ENCODE measurements at regions not wholly inside any gene's neighbourhood (a gene's known extent, or its start where the extent isn't known, plus 50 kb on each side); places are given as distances from the start of the nearest gene placed in this dataset.
"Not testable (repeated sequence)": the region's sequence is repeated elsewhere in the genome, so short reads cannot be mapped to it uniquely, and the experiment has no call there.

- Histone ChIP-seq H3K4me3 (no peak overlapping the region), H3K9me3 (no peaks in the 10 kb centered on the region), H3K27ac (no peak overlapping the region), H3K4me1 (replicated peaks) (no peaks in the 10 kb centered on the region), H3K27me3 (replicated peaks; ENCODE audit: insufficient read depth) (no peaks in the 10 kb centered on the region), H3K36me3 (no peaks in the 10 kb centered on the region)
- no peak for DNase-seq (ENCODE audit: low spot score)
- intact Hi-C loops (cut with DNase I): no loop called here
- no peak for TF ChIP-seq POLR2A (IDR thresholded peaks at IDR 0.05)
Measured at GRCh38 chr6:164346631-164347030, 932.1 kb downstream of the QKI start.

- H3K9me3 ChIP-seq: no peaks in the 10 kb centered on the region
- TF ChIP-seq POLR2A (IDR thresholded peaks at IDR 0.05): no peak
- no peak overlapping the region for H3K4me3 ChIP-seq
- H3K27ac ChIP-seq: no peak overlapping the region
- WGBS: 77% methylated on average over 8 of the region's 8 CpGs
- H3K27me3 ChIP-seq (replicated peaks; ENCODE audit: insufficient read depth): no peaks in the 10 kb centered on the region
- intact Hi-C loops (cut with DNase I): no loop called here
- H3K4me1 ChIP-seq (replicated peaks): no peaks in the 10 kb centered on the region
- H3K36me3 ChIP-seq: no peaks in the 10 kb centered on the region
- DNase-seq (ENCODE audit: low spot score): no peak
Measured at GRCh38 chr6:164345806-164346496, 931.4 kb downstream of the QKI start.

DNA sequence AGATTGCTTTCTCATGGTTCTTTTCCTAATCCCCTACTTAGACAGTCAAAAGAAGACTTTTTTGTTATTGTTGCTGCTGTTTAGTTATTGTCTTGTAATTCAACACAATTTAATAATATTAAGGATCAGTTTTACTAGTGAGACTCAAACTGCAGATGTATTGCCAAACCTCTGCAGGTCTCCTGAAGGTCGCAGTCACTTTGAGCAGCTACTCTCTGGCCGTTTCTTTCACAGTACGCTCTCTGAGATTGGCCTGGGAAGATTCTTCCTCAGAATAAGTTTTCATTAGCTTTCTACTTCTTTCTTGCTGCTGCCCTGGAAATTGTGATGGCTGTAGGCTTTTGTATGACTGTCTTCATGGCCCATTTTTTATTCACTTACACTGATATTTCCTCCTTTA, 930.8 kb downstream of the QKI start:
- intact Hi-C loops (cut with DNase I): no loop called here
- Histone ChIP-seq H3K4me1 (replicated peaks) (no peaks in the 10 kb centered on the region), H3K27me3 (replicated peaks; ENCODE audit: insufficient read depth) (no peaks in the 10 kb centered on the region), H3K27ac (no peak overlapping the region), H3K4me3 (no peak overlapping the region), H3K9me3 (no peaks in the 10 kb centered on the region), H3K36me3 (no peaks in the 10 kb centered on the region)
- WGBS: 82% methylated on average over 3 of the region's 3 CpGs
- TF ChIP-seq POLR2A (IDR thresholded peaks at IDR 0.05): no peak
- no peak for TF ChIP-seq CTCF (IDR thresholded peaks at IDR 0.05)
- TF ChIP-seq POLR2AphosphoS5 (IDR thresholded peaks at IDR 0.05): no peak
- no peak for DNase-seq (ENCODE audit: low spot score)

DNA sequence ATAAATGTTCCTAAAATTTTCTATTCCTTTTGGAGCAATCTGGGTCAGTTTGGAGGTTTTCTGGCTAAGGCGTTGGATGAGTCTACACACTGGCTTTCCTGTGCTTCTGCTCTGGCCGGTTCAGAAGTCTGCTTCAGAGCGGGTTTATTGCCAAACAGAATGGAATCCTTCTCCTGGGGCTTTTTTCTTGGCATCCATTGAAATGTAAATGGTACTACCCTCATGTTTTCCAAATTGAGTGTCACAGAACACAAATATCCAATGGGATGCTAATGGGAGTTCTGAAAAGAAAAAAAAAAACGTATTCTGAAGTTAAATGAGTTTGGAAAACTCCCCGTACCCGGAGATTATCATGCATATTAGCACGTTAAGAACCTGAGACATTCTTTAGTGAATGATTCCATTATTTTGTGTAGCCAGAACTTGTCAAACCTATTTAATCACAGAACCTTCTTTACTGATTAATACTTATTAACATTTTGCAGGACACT, 930.3 kb downstream of the QKI start:
- no peaks in the 10 kb centered on the region for H3K9me3 ChIP-seq
- no peaks in the 10 kb centered on the region for H3K27me3 ChIP-seq (replicated peaks; ENCODE audit: insufficient read depth)
- WGBS: 65% methylated on average over 7 of the region's 7 CpGs
- no peak overlapping the region for H3K27ac ChIP-seq
- TF ChIP-seq POLR2AphosphoS5 (IDR thresholded peaks at IDR 0.05) (no peak), CTCF (IDR thresholded peaks at IDR 0.05) (no peak), POLR2A (IDR thresholded peaks at IDR 0.05) (no peak)
- intact Hi-C loops (cut with DNase I): no loop called here
- H3K4me1 ChIP-seq (replicated peaks): no peaks in the 10 kb centered on the region
- H3K4me3 ChIP-seq: no peak overlapping the region
- H3K36me3 ChIP-seq: no peaks in the 10 kb centered on the region
- no peak for DNase-seq (ENCODE audit: low spot score)

GRCh38 chr6:164339442-164339841, 924.9 kb downstream of the QKI start:
- 46% methylated on average over 4 of the region's 4 CpGs for WGBS
- H3K4me1 ChIP-seq (replicated peaks); H3K27ac ChIP-seq; DNase-seq (ENCODE audit: low spot score); H3K9me3 ChIP-seq; H3K27me3 ChIP-seq (replicated peaks; ENCODE audit: insufficient read depth); H3K36me3 ChIP-seq; H3K4me3 ChIP-seq; intact Hi-C loops (cut with DNase I): not testable (repeated sequence)

GRCh38 chr6:164337925-164338397, 923.4 kb downstream of the QKI start:
- intact Hi-C loops (cut with DNase I): no loop called here

More at GRCh38 chr6:164337925-164338397, 923.4 kb downstream of the QKI start:
- no peak for TF ChIP-seq POLR2AphosphoS5 (IDR thresholded peaks at IDR 0.05)
- no peak for TF ChIP-seq POLR2A (IDR thresholded peaks at IDR 0.05)
- no peak for TF ChIP-seq CTCF (IDR thresholded peaks at IDR 0.05)
- H3K27ac ChIP-seq: no peak overlapping the region
- no peaks in the 10 kb centered on the region for H3K36me3 ChIP-seq
- no peaks in the 10 kb centered on the region for H3K4me1 ChIP-seq (replicated peaks)
- H3K4me3 ChIP-seq: no peak overlapping the region
- H3K9me3 ChIP-seq: no peaks in the 10 kb centered on the region
- WGBS: 96% methylated on average over 4 of the region's 4 CpGs
- H3K27me3 ChIP-seq (replicated peaks; ENCODE audit: insufficient read depth): no peaks in the 10 kb centered on the region
- no peak for DNase-seq (ENCODE audit: low spot score)
